IPS-NIHi11 (cell line): ENCODE measurements at regions not wholly inside any gene's neighbourhood (a gene's known extent, or its start where the extent isn't known, plus 50 kb on each side); places are given as distances from the start of the nearest gene placed in this dataset.

Experiments used
- DNase-seq: peaks from one replicate; pipeline ENCODE4 v3.0.0; 2012; ENCODE audit warnings: mixed read lengths, low spot score

DNA sequence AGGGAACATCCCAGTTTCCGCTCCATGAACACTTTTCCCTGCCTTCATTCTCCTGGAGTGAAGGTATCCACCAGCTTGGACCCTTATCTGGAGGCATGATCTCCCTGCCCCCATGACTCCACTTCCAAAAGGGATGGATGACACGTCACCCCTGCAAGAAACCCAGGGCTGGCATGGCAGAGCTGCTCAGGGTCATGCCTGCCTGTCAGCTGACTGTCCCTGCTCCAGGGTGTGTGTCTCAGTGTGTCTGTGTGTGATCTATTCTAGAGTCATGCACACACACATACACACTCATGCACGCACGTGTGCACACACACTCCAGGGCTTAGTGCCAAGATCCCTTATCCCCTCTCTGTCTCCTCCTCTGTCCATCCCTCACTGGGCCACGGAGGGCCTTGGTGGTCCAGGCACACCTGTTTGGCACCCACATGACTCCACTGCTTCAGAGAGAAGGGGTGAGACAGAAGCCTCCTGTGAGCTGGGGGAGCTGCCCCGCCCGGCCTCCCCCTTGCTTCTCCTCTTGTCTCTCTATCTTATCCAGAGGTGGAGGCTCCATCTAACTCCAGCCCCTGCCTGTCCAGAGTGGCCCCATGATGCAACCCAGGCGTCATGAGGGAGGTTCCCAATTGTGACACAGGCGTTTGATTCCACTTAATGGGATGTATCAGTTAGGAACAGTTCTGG is 290.9 kb downstream of the CDC5L start:
- no peak for DNase-seq

DNA sequence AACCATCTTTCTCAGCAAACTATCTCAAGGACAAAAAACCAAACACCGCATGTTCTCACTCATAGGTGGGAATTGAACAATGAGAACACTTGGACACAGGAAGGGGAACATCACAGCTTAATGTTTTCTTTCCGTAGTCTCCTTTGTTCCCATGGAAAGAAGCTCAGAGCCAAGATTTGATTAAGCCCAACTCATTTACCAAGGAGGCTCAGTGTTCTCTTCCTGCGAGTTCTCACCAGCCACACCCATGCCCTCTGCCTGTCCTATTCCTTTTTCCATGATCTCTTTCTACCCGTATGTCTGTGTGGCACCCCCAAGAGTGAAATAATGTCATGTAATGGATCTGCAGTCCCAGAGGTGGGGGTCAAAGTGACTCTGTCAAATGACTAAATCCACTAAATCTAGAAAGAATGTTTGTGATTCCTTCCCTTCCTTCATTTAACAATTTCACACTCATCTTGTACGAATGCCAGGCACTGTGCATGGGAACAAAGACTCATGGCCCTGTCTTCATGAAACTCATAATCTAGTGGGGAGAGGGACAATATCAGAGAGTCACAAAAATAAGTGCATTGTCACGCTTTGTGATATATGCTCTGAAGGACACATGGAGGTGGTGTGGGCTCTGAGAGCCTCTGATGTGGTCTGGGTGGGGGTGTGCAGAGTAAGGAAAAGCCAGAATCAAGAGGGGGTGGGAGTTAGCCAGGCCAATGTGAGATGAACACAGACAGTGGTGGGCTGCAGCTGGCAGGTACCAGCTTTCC is 292.1 kb downstream of the CDC5L start:
- no peak for DNase-seq

DNA sequence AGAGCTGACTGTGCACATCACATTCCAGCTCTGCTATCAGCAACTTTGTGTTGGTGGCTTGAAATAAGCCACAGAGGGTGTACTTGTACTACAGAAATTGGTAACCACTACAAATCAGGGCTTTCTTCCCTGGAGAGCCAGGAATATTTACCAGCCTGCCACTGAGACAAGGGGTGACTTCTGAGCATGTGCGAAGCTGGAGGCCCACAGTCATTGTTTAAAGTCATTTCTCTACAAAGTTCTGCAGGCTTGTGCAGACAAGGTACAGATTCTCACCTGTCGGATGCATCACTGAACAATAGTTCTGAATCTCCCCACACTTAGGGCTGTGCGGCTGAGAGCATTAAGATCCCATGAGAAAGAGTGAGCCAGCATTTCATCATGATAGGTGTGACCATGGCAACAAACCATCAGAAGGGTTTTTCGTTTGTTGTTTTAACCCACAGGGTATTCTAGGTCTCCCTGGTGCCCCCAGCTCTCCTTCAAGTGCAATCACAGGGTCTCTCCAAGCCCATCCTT is 292.8 kb downstream of the CDC5L start:
- DNase-seq = no peak

DNA sequence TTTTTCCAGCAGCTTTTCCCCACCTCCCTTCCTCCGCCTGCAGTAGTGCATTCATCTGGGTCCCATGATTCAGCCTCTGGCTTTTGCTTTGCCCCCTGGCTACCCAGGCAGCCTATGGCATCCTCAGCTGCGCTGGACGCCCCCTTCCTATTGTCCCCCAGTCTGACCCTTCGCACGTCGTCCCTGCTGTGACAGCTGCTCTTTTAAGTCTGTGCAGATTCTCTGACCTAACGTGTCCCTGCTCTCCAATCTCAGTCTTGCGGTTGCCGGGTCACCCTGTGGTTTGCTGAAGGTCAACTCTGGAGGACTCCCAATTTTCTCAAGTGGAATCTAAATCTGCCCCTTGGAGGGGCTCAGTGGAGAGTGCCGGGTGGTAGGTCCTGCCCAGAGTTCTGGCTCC is 294.3 kb downstream of the CDC5L start:
- DNase-seq = no peak

DNA sequence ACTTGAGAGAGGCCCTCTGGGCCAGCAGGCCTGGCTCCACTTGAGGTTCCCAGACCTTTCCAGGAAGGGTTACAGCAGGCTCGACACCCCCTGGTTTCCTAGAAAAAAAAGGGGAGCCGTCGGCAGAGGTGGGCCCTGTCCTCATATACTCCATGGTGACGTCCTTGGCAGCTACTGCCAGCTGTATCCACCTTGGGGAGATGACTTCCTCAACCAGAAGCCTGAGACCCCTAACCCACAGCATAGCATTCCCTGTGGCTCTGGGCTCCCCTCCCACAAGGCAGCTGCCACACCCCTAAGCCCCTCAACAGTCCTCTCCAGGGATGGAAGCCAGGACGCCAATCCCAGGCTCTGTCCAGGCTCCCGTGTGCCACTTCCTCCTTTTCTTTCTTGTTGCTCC is 294.8 kb downstream of the CDC5L start:
- no peak for DNase-seq

DNA sequence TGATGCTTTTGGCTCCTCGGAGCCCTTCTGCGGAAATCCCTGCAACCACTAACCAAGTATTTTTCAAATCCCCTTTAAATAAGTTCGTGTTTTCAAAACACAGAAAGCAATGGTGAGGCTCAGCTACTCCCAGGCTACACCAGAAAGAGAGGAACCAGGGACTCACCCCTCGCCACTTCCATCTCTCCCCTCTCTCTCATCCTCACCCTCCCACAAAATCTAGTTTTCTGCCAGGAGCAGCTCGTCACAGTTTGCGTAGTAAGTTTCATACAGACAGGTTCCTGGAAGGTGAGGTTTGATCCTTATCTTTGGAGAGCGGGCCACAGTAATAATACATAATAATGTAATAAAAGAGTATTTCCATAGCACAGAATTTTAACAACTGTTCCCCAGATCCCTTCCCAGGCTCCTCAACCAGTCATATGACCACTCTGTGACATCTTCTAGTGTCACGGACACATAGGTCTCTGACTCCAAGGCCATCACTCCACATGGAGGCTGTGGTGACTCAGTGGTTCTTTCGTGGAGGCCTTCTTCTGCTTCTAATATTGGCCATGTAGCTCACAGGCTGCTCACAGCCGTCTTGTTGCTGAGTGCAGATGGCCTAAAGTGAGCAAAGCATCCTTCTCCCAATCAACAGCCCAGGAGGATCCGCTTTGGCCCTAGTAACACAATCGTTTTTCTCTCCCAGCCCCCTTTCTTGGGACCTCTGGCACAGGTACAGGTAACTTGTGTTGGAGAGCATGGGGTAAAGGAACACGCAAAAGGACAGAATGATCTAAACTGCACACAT is 295.7 kb downstream of the CDC5L start:
- no peak for DNase-seq

DNA sequence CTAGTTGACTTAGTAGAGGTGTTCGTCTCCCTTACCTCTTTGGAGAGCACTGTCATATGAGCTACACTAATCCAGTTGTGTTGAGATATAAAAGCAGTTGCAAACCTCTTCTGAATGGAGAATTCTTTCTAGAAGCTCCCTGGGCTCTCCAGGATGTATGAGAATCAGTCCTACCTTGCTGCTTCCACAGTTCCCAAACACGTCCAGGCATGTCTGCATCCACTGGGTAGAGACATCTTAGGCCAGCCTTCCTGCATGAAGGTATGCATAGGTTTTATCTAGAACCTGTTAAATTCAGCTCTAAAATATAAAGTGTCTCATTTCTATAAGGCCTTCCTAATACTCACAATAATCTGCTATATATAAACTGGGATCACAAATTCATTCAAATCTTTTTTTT is 297.7 kb downstream of the CDC5L start:
- DNase-seq = no peak

DNA sequence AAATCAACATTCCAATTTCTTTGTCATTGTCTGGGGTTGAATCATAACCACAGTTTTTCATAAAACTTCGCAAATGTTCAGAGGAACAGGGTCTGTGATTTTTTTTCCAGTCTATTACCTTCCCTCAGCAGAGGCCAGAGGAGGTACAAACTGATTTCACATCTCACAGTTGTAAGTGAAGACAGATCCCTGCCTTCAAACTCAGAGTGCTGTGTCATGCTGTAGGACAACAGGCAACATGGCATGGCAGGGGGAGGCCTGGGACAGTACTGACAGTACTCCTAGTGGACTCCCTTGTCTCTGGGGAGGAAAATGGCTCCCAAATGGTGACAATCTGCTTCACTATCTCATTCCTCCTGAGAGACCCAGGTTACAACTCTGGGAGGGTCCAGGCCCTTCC is 308.6 kb downstream of the CDC5L start:
- no peak for DNase-seq

DNA sequence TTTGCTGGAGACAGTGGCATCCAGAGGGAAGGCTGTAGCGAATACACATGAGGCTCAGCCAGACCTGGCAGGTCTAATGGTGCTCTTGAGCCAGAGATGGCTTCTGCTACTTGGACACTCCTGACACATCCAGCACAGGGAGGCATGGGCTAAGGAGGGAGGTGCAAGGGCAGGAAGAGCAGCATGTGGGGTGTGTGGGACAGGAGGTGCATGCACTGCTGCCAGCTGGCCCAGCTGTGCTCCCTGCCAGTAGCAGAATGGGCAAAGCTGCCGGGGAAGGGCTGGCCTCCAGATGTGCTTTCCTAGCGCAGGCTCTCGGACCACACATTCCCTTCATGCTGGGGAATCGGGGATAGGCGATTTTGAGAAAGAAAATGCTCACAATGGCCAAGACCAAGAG is 309.2 kb downstream of the CDC5L start:
- no peak for DNase-seq

DNA sequence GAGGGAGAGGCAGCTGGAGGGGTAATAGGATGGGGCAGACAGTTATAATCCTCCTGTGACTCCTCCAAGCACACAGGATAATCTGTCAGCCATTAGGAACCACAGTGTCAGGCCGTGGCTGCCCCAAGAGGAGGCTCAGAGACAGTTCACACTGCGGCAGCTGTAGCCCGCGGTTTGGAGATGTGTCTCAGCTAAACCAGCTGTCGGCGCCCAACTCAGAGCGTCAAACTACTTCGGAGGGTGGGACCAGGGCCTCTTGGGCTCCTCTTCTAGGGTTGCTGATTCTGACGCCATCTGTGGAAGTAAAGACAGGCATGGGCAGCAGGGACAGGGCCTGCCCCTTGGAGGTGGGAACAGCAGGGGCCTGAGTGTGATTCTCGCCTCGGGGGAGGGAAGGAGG is 309.8 kb downstream of the CDC5L start:
- no peak for DNase-seq

DNA sequence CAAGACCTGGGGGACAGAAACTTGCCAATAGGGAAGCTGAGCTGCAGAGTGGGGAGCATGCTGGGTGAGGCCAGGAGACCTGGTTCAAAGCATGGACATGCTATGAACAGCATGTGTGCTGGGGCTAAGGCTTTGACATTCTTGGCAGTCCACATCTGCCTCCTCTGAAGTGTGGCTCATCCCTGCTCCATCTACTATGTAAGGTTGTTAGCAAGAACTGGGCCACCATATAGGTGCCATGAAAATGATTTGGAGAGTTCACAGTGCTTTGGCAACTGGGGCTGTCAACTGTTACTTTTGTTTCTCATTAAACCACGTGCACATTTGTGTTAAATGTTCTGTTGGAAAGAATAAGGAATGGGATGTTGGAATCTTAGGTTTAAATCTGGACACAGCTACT is 311.1 kb downstream of the CDC5L start:
- DNase-seq = no peak

DNA sequence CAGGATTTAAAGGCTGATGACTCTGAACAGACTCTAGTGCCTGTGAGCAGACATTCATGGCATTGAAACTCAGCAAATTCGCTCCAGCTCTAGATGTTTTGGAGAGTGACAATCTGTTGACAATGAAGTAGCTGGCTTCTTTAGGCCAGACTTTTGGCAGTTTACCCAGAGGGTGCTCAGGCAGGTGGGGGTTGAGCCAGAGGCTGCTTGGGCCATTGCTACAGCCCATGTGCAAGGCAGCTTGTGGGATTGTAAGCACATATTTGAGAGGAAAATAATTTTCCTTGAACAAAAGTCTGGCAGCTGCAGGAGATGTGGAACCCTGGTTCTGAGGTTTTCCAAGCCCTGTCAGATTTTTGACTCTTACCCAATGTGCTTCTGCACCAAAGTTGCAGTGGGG is 311.6 kb downstream of the CDC5L start:
- no peak for DNase-seq

DNA sequence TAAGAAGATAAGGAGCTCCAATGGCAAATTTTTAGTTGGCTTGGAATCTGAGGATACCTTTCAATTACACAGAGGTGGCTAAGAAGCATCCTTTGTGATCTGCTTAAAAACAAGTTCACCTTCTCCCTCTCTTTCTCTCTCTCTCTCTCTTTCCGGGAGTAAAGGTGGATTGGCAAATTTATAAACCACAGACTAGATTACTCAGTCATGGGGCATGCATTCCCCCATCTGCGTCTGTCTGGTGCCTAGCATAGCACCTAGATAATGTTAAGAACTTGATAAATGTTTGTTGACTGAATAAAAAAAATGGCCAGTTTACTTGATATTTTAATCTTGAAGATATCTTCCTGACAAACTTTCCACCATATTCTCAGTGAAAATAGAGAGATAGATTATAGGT is 312.3 kb downstream of the CDC5L start:
- no peak for DNase-seq

DNA sequence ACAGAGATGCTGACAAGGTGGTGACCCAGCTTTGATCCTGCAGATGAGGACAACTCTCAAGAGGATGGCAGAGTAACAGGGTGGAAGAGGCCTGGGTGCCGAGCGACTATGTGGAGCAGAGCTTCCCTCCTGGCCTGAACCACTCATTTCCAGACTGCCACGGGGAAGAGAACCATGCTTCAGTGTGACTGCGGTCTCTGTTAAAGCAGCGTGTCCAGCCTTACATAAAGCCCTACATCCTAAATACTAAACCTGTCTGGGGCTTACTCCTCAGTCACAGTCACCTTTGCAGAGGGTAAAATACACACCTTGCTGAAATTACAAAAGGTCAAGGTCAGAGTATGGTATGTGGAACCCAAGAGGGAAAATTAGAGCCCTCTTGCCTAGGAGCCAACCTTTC is 312.9 kb downstream of the CDC5L start:
- DNase-seq = no peak

DNA sequence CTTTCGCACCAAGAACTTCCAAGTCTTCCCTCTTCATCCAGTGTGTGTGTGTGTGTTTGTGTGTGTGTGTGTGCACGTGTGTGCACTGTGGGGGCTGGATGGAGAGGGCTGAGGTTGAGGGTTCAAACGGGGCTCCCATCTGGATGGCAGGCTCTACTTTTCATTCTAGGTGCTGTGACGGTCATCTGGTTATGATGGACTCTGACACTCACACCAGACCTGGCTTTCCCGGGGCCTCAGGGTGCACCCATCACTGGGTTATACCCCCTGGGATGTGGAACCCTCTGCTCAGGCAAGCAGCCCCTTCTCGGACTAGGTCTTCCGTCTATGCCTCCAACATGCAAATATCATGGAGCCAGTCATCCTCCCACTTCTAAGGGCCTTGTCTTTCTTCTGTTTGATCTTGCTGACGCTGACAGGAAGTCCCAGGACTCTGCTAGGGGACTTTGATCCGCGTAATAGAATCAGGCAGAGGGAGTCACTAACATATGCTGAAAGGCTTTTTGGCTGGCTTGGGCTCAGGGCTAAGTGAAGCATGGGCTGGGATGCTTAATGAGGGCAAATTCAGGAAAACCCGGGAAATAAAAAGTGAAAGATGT is 313.6 kb downstream of the CDC5L start:
- no peak for DNase-seq

DNA sequence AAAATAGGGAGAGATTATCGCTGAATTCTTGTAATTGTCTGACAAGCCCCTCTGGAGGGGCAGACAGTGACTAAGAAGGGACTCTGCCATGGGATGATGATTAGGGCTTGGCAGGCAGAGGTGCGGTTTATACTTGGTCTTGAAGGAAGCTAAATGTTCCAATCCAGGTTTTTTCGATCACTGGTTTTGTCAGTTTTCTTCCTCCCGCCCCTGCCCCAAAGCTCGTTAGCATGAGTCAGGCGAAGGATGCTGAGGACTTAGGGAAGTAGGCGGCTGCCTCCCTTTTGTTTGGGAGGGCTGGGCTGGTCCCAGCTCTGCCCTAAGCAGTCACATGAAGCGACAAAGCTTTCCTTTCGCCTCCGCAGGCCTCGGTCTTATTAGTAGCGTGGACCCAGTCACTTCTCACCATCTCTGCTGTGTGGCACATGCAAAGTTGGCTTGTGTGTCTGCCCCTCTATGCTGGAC is 314.2 kb downstream of the CDC5L start:
- peak; percentile 52 for DNase-seq

DNA sequence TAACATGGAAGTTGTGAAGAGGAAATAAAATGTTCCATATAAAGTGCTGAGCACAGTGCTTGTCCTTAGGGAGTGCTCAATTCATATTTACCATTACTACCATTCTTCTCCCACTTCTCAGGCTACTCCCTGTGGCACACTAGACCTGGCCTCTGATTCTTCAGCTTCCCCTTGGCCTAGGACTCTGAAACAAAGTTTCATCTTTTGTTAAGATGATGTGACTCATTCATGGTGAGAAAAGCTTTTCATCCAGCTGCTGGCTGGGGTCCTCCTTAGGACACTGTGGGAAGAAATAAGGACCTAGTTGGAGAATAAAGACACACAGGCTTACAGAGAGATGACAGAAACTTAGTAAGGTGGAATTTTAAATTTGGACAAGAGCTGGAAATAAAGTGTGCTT is 314.8 kb downstream of the CDC5L start:
- DNase-seq = no peak

DNA sequence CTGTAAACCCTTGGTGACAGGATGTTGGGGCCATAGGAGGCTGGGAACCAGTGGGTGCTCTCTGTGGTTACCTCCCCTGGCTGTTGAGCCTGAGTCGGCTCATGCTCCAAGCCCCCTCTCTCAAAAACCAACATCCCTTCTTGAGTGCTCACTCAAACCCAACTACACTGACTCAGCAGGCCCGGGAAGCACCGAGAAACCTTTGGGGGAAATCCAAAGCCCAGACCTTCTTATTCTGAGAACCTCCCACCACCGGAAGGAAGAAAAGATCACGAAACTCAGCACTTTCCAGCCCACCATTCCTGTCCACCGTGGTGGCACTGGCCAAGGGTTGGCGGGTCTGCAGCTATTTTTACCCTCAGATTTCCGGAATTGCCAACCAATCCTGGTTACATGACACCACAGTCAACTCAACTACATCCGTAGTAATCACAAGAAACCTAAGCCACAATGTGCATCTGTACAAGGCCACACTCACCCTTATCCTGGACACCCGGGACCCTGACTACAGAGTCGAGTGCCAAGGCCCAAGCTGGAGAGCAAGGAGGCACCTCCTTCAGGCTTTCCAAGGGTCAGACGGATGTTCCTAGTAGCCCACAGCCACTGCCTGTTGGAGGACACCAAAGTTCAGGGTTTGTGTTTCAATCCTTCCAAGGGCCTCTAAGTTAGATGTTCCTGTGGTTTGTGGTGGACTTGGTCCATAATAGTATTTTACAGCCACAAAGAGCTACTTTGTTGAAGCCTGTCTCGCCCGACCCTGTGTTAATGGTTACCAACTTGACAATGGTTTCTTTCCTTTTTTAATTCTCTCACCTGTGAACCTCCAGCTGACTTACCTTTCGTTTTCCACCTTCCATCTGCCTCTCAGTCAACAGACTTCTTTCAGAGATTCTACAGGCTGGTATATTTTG is 317.0 kb downstream of the CDC5L start:
- no peak for DNase-seq

DNA sequence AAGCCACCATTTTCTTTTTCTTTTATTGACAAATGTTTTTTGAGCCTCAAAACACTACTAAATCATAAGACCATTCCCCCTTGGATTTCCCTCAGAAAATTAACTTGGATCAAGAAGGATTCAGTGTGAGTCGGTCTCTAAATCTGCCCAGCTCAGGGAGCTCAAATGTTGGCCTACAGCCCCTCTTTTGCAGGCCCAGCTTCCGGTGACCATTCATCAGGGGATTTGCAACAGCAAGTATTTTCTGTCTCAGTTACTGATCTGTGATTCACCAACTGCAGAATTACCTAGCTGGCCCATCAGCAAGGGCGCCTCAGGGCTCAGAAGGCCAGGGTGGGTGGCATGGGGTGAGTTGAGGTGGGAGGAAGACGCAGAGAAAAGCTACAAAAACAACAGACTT is 318.1 kb downstream of the CDC5L start:
- DNase-seq = no peak

DNA sequence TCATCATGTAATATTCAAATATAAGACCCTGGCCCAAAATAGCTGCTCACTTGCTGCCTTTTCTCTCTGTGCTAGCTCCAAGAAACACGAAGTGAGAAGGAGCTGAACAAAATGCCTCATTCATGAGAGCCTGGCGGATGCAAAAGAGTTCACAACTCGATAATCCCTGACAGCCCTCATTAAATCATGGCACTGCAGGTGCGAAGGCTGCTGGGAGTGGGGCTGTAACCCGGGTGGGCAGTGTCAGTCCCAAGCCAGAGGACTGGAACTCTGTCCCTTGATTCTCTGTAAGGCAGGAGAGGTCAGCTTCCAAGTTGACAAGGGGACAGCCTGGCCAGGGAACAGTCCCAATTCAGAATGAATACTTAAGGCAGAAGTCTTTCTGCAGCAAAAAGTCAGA is 318.5 kb downstream of the CDC5L start:
- no peak for DNase-seq

DNA sequence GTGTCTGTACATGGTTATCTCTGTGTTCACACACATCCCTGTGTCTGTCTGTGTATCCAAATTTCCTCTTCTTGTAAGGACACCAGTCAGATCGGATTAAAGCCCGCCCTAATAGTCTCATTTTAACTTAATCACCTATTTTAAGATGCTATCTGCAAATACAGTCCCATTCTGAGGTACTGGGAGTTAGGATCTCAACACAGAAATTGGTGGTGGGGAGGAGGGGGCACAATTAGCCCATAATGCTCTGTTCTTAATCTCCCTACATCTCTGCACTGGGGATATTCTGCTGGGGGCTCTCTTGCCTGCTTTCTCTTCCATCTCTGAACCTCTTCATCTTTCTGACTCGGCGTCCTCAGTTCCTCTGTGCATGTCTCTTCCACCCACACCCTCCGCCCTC is 320.7 kb downstream of the CDC5L start:
- no peak for DNase-seq
